ENCODE measurements at regions not wholly inside any gene's neighbourhood (a gene's known extent, or its start where the extent isn't known, plus 50 kb on each side); places are given as distances from the start of the nearest gene placed in this dataset.

GRCh38 chr14:76974365-76974764, 54.1 kb downstream of the IRF2BPL start:
- DNase-seq (ENCODE audit: low read depth, low spot score) = no peak

- no peak for DNase-seq (ENCODE audit: low read depth, low spot score)
Observed at GRCh38 chr14:76971549-76971948, 57.0 kb downstream of the IRF2BPL start.

GRCh38 chr14:76968621-76969063, 59.9 kb downstream of the IRF2BPL start:
- peak; percentile 72 for DNase-seq (ENCODE audit: low read depth, low spot score)

GRCh38 chr14:76967788-76968187, 60.7 kb downstream of the IRF2BPL start:
- DNase-seq (ENCODE audit: low read depth, low spot score) = no peak

GRCh38 chr14:76965232-76965631, 63.3 kb downstream of the IRF2BPL start:
- DNase-seq (ENCODE audit: low read depth, low spot score) = no peak

- DNase-seq (ENCODE audit: low read depth, low spot score) = no peak
Observed at GRCh38 chr14:76964695-76965094, 63.8 kb downstream of the IRF2BPL start.

- DNase-seq (ENCODE audit: low read depth, low spot score) = peak; percentile 45
Observed at GRCh38 chr14:76963372-76963771, 65.1 kb downstream of the IRF2BPL start.

- no peak for DNase-seq (ENCODE audit: low read depth, low spot score)
Observed at GRCh38 chr14:76962303-76962660, 66.2 kb downstream of the IRF2BPL start.

GRCh38 chr14:76961631-76962302, 66.7 kb downstream of the IRF2BPL start:
- peak; percentile 98 for DNase-seq (ENCODE audit: low read depth, low spot score)

- DNase-seq (ENCODE audit: low read depth, low spot score) = peak; percentile 51
Observed at GRCh38 chr14:76958980-76959710, 69.4 kb downstream of the IRF2BPL start.

- DNase-seq (ENCODE audit: low read depth, low spot score) = no peak
Observed at GRCh38 chr14:76958020-76958979, 70.2 kb downstream of the IRF2BPL start.

- DNase-seq (ENCODE audit: low read depth, low spot score) = peak; percentile 53
Observed at GRCh38 chr14:76957224-76957891, 71.2 kb downstream of the IRF2BPL start.

- DNase-seq (ENCODE audit: low read depth, low spot score) = peak; percentile 93
Observed at GRCh38 chr14:76956316-76957090, 72.0 kb downstream of the IRF2BPL start.

- DNase-seq (ENCODE audit: low read depth, low spot score) = peak; percentile 72
Observed at GRCh38 chr14:76955575-76956315, 72.8 kb downstream of the IRF2BPL start.

- DNase-seq (ENCODE audit: low read depth, low spot score) = no peak
Observed at GRCh38 chr14:76954394-76955190, 73.9 kb downstream of the IRF2BPL start.

- DNase-seq (ENCODE audit: low read depth, low spot score) = peak; percentile 79
Observed at GRCh38 chr14:76953311-76953945, 75.1 kb downstream of the IRF2BPL start.

- no peak for DNase-seq (ENCODE audit: low read depth, low spot score)
Observed at GRCh38 chr14:76951166-76951565, 77.3 kb downstream of the IRF2BPL start.

Data from ELF-1 (cell line).